IMR-90 (cell line): ENCODE measurements at regions not wholly inside any gene's neighbourhood (a gene's known extent, or its start where the extent isn't known, plus 50 kb on each side); places are given as distances from the start of the nearest gene placed in this dataset.

Experiments
- ATAC-seq: fragments of 200-7000 bp; cut with Tn5 transposase; 2 replicates; pipeline ENCODE4 v1.9.1; 2020; ENCODE audit warnings: low read depth, mild to moderate bottlenecking, moderate library complexity
- BruUV-seq: library from RNA; stranded (reverse); fragments of 400-500 nt; replicated peaks from 2 replicates; lab custom pipeline; 2021; lab: Mats Ljungman, UMichigan
- CTCF ChIA-PET: fragments of 300-600 bp; formaldehyde crosslinking; extraction: SDS; loops from one replicate; lab custom pipeline; 2021; ENCODE audit warnings: antibody characterized with exemption; lab: Yijun Ruan, JAX
- POLR2A ChIA-PET: fragments of 300-600 bp; sonication (Branson Sonifier 250); formaldehyde crosslinking; loops from one replicate; lab custom pipeline; 2022; ENCODE audit warnings: antibody characterized with exemption; ENCODE audit not compliant: unreplicated experiment; lab: Charles Lee
- DNase-seq: peaks from one replicate; pipeline ENCODE4 v3.0.0; 2013
- H2AFZ ChIP-seq: replicated peaks from 2 replicates; pipeline ENCODE3; 2013; ENCODE audit warnings: low read length, mild to moderate bottlenecking; ENCODE audit not compliant: poor library complexity
- H2AK5ac ChIP-seq: 2 replicates; pipeline ENCODE4 v1.6.1; 2013; ENCODE audit warnings: low read depth, low read length, inconsistent platforms
- H2AK9ac ChIP-seq: replicated peaks from 2 replicates; pipeline ENCODE3; 2013; ENCODE audit warnings: mild to moderate bottlenecking, low read depth, low read length, moderate library complexity; ENCODE audit not compliant: poor library complexity
- H2BK120ac ChIP-seq: 2 replicates; pipeline ENCODE4 v1.6.1; 2013; ENCODE audit warnings: low read depth, low read length, inconsistent platforms
- H2BK15ac ChIP-seq: 3 replicates; pipeline ENCODE4 v1.6.1; 2013; ENCODE audit warnings: low read depth, low read length, inconsistent platforms
- H2BK20ac ChIP-seq: 2 replicates; pipeline ENCODE4 v1.6.1; 2013; ENCODE audit warnings: low read depth, mild to moderate bottlenecking, inconsistent platforms, low read length, moderate library complexity
- H2BK5ac ChIP-seq: 2 replicates; pipeline ENCODE4 v1.6.1; 2013; ENCODE audit warnings: mild to moderate bottlenecking, low read depth, low read length, inconsistent platforms; ENCODE audit not compliant: poor library complexity, severe bottlenecking
- H3K14ac ChIP-seq: replicated peaks from 2 replicates; pipeline ENCODE4 v1.6.1; 2013; ENCODE audit warnings: low read depth, low read length, inconsistent platforms
- H3K18ac ChIP-seq: 2 replicates; pipeline ENCODE4 v1.6.1; 2013; ENCODE audit warnings: low read depth, low read length, control low read depth
- H3K23ac ChIP-seq: 2 replicates; pipeline ENCODE4 v1.6.1; 2013; ENCODE audit warnings: low read depth, low read length, inconsistent platforms
- H3K27ac ChIP-seq: 2 replicates; pipeline ENCODE4 v1.5.1; 2013; ENCODE audit warnings: mild to moderate bottlenecking, control low read depth, low read length; ENCODE audit not compliant: insufficient read depth
- H3K27me3 ChIP-seq: 2 replicates; pipeline ENCODE4 v1.6.1; 2013; ENCODE audit warnings: low read length; ENCODE audit not compliant: control insufficient read depth, insufficient read depth
- H3K36me3 ChIP-seq: 2 replicates; pipeline ENCODE4 v1.6.1; 2013; ENCODE audit warnings: low read length, mixed read lengths; ENCODE audit not compliant: control insufficient read depth, insufficient read depth
- H3K4ac ChIP-seq: 2 replicates; pipeline ENCODE4 v1.6.1; 2013; ENCODE audit warnings: low read depth, low read length, inconsistent platforms
- H3K4me1 ChIP-seq: 2 replicates; pipeline ENCODE4 v1.6.1; 2013; ENCODE audit warnings: low read length, mixed read lengths; ENCODE audit not compliant: control insufficient read depth, insufficient read depth
- H3K4me2 ChIP-seq: 2 replicates; pipeline ENCODE4 v1.6.1; 2013; ENCODE audit warnings: low read depth, mild to moderate bottlenecking, control low read depth, low read length, moderate library complexity
- H3K4me3 ChIP-seq: 2 replicates; pipeline ENCODE4 v1.5.1; 2013; ENCODE audit warnings: low read depth, mild to moderate bottlenecking, control low read depth, low read length, moderate library complexity; ENCODE audit not compliant: insufficient read depth
- H3K56ac ChIP-seq: 2 replicates; pipeline ENCODE4 v1.6.1; 2013; ENCODE audit warnings: low read length, inconsistent platforms; ENCODE audit not compliant: insufficient read depth; ENCODE audit errors: extremely low read depth
- H3K79me1 ChIP-seq, 2 experiments: 2 replicates each; pipeline ENCODE4 v1.6.1; 2013; ENCODE audit warnings: low read length in 2 of 2, inconsistent platforms in 1 of 2, low read depth in 1 of 2
- H3K9ac ChIP-seq: 2 replicates; pipeline ENCODE4 v1.6.1; 2013; ENCODE audit warnings: low read depth, low read length, control low read depth
- H3K9me1 ChIP-seq: 2 replicates; pipeline ENCODE4 v1.6.1; 2013; ENCODE audit warnings: low read length, inconsistent platforms; ENCODE audit not compliant: insufficient read depth
- H3K9me3 ChIP-seq: 2 replicates; pipeline ENCODE4 v1.6.1; 2013; ENCODE audit warnings: low read length; ENCODE audit not compliant: control insufficient read depth, insufficient read depth
- H4K20me1 ChIP-seq: 2 replicates; pipeline ENCODE4 v1.6.1; 2013; ENCODE audit warnings: low read length, inconsistent platforms; ENCODE audit not compliant: insufficient read depth
- H4K5ac ChIP-seq: 2 replicates; pipeline ENCODE4 v1.6.1; 2013; ENCODE audit warnings: mild to moderate bottlenecking, low read depth, low read length, control low read depth
- H4K8ac ChIP-seq, 2 experiments: 2 replicates each; pipeline ENCODE4 v1.6.1; 2013; ENCODE audit warnings: low read depth in 2 of 2, low read length in 2 of 2, control low read depth in 1 of 2, inconsistent platforms in 1 of 2
- H4K91ac ChIP-seq: 2 replicates; pipeline ENCODE4 v1.6.1; 2013; ENCODE audit warnings: low read depth, low read length, inconsistent platforms; ENCODE audit not compliant: insufficient read depth
- BHLHE40 ChIP-seq: fragments of 150-350 bp; IDR thresholded peaks from 2 replicates; pipeline ENCODE4 v1.6.1; 2016; ENCODE audit warnings: mild to moderate bottlenecking, low read depth, low read length
- CEBPB ChIP-seq: IDR thresholded peaks from 2 replicates; pipeline ENCODE4 v1.6.1; 2012; ENCODE audit warnings: low read depth, low read length, improper control_type of control experiment
- CTCF ChIP-seq: conservative IDR thresholded peaks from 2 replicates; pipeline ENCODE4 v1.5.1; 2012; ENCODE audit warnings: mild to moderate bottlenecking, low read depth, low read length, improper control_type of control experiment
- ELK1 ChIP-seq: fragments of 150-350 bp; IDR thresholded peaks from 2 replicates; pipeline ENCODE4 v1.6.1; 2016; ENCODE audit warnings: low read depth, mild to moderate bottlenecking, low read length, moderate library complexity, borderline replicate concordance
- MAFK ChIP-seq: IDR thresholded peaks from 2 replicates; pipeline ENCODE4 v1.6.1; 2012; ENCODE audit warnings: low read depth, low read length, improper control_type of control experiment
- MAZ ChIP-seq: IDR thresholded peaks from 2 replicates; pipeline ENCODE4 v1.6.1; 2012; ENCODE audit warnings: low read depth, mild to moderate bottlenecking, low read length, improper control_type of control experiment, moderate library complexity, borderline replicate concordance
- MXI1 ChIP-seq: IDR thresholded peaks from 2 replicates; pipeline ENCODE4 v1.6.1; 2012; ENCODE audit warnings: low read depth, mild to moderate bottlenecking, low read length, moderate library complexity, borderline replicate concordance
- NFE2L2 ChIP-seq: fragments of 150-350 bp; IDR thresholded peaks from 2 replicates; pipeline ENCODE4 v1.6.1; 2016; ENCODE audit warnings: low read depth, mild to moderate bottlenecking, low read length
- POLR2A ChIP-seq: IDR thresholded peaks from 2 replicates; pipeline ENCODE4 v1.6.1; 2012; ENCODE audit warnings: mild to moderate bottlenecking, low read depth, low read length
- RAD21 ChIP-seq: IDR thresholded peaks from 2 replicates; pipeline ENCODE4 v1.6.1; 2012; ENCODE audit warnings: low read length, improper control_type of control experiment
- RCOR1 ChIP-seq: IDR thresholded peaks from 2 replicates; pipeline ENCODE4 v1.6.1; 2012; ENCODE audit warnings: mild to moderate bottlenecking, low read length, improper control_type of control experiment; ENCODE audit not compliant: insufficient replicate concordance
- RFX5 ChIP-seq: IDR thresholded peaks from 2 replicates; pipeline ENCODE4 v1.8.0; 2012; ENCODE audit warnings: low read depth, mild to moderate bottlenecking, low read length, moderate library complexity
- SMC3 ChIP-seq: fragments of 150-350 bp; IDR thresholded peaks from 2 replicates; pipeline ENCODE4 v1.6.1; 2016; ENCODE audit warnings: low read depth, mild to moderate bottlenecking, antibody characterized with exemption, low read length, moderate library complexity
- USF2 ChIP-seq: fragments of 150-350 bp; IDR thresholded peaks from 2 replicates; pipeline ENCODE4 v1.6.1; 2017; ENCODE audit warnings: mild to moderate bottlenecking, antibody characterized with exemption, low read length, low read depth
- WGBS, 2 experiments: methylation state at CpG; one replicate each; pipeline versions ENCODE4 v1.1.5 to v1.1.7; 2013; ENCODE audit warnings: missing lambda C conversion rate in 2 of 2; ENCODE audit not compliant: insufficient read length in 1 of 2; ENCODE audit errors: extremely low coverage in 2 of 2; 5-methylcytosine and 5-hydroxymethylcytosine counted together
- dilution Hi-C: fragments of 300-500 bp; cut with HindIII; formaldehyde crosslinking; loops from one replicate; pipeline ENCODE4 v1.14.3; 2018; ENCODE audit warnings: low sequenced_read_pairs; ENCODE audit not compliant: unreplicated experiment
- in situ Hi-C: fragments of 300-500 bp; cut with MboI; formaldehyde crosslinking; loops from 3 replicates; pipeline ENCODE4 v1.14.3; 2019; ENCODE audit warnings: low sequenced_read_pairs, inconsistent platforms, mixed read lengths
- intact Hi-C: fragments of 100-400 bp; cut with micrococcal nuclease; formaldehyde crosslinking; loops from 2 replicates; pipeline ENCODE4 v1.10.0; 2022

- no peak for ATAC-seq
- POLR2A ChIA-PET, result no interaction called here
Observed at GRCh38 chr1:208527156-208527555, 283.0 kb upstream of the PLXNA2 start.

More at GRCh38 chr1:208527156-208527555, 283.0 kb upstream of the PLXNA2 start:
- Histone ChIP-seq H4K91ac (no peak overlapping the region), H3K9me1 (no peaks in the 10 kb centered on the region), H4K8ac (no peak overlapping the region), H4K5ac (no peak overlapping the region), H4K20me1 (no peaks in the 10 kb centered on the region), H3K56ac (no peak overlapping the region), H2AK5ac (no peak overlapping the region), H3K4me3 (no peak overlapping the region), H3K9me3 (no peaks in the 10 kb centered on the region; the same call in 1 of the 2 replicates), H3K4me2 (no peak overlapping the region), H3K23ac (no peak overlapping the region), H2BK5ac (no peak overlapping the region), H3K79me1 (no peaks in the 10 kb centered on the region), H3K4ac (no peak overlapping the region), H3K27ac (no peak overlapping the region), H2BK15ac (no peak overlapping the region), H3K4me1 (no peaks in the 10 kb centered on the region), H3K27me3 (no peaks in the 10 kb centered on the region), H3K36me3 (no peaks in the 10 kb centered on the region), H3K18ac (no peak overlapping the region), H3K9ac (no peak overlapping the region), H2AK9ac (no peak overlapping the region), H2BK20ac (no peak overlapping the region), H2BK120ac (no peak overlapping the region), H3K14ac (no peak overlapping the region), H2AFZ (no peak overlapping the region)
- dilution Hi-C loops, result no loop called here
- CTCF ChIA-PET, result no interaction called here
- WGBS, 2 experiments, result 0% methylated on average over 1 of the region's 5 CpGs; no CpG with 5 or more reads in 1 of the 2 experiments
- intact Hi-C loops, result no loop called here
- in situ Hi-C loops, result no loop called here
- TF ChIP-seq RAD21, result no peak
- no peak for TF ChIP-seq MAFK
- no peak for TF ChIP-seq NFE2L2
- no peak for TF ChIP-seq CEBPB
- no peak for TF ChIP-seq CTCF
- TF ChIP-seq MXI1, result no peak
- no peak for TF ChIP-seq BHLHE40
- no peak for TF ChIP-seq ELK1
- TF ChIP-seq MAZ, result no peak
- no peak for TF ChIP-seq RCOR1
- no peak for TF ChIP-seq USF2
- TF ChIP-seq RFX5, result no peak
- no peak for TF ChIP-seq POLR2A
- no peak for TF ChIP-seq SMC3
- BruUV-seq, result no TSS peak
- DNase-seq, result no peak
